Smooth muscle cell (in vitro differentiated cells): ENCODE measurements at regions not wholly inside any gene's neighbourhood (a gene's known extent, or its start where the extent isn't known, plus 50 kb on each side); places are given as distances from the start of the nearest gene placed in this dataset.

Experiments used
- DNase-seq: peaks from one replicate; lab custom pipeline; 2025; ENCODE audit not compliant: unreplicated experiment; lab: John Stamatoyannopoulos, UW
- H2AFZ ChIP-seq: fragments of 200-600 bp; sonication (generic); 2 replicates; pipeline ENCODE4 v1.6.0; 2016; ENCODE audit warnings: antibody characterized with exemption, low read depth, mild to moderate bottlenecking
- H3F3A ChIP-seq: fragments of 200-600 bp; sonication (generic); 2 replicates; pipeline ENCODE4 v1.6.0; 2017; ENCODE audit warnings: antibody characterized with exemption, low read depth
- H3K27ac ChIP-seq: fragments of 200-600 bp; sonication (generic); 2 replicates; pipeline ENCODE4 v1.5.1; 2016; ENCODE audit warnings: low read depth, mild to moderate bottlenecking
- H3K27me3 ChIP-seq: fragments of 200-600 bp; sonication (generic); 2 replicates; pipeline ENCODE4 v1.6.1; 2016; ENCODE audit warnings: low read depth, mild to moderate bottlenecking
- H3K36me3 ChIP-seq: fragments of 200-600 bp; sonication (generic); 2 replicates; pipeline ENCODE4 v1.5.1; 2016; ENCODE audit warnings: low read depth
- H3K4me1 ChIP-seq: fragments of 200-600 bp; sonication (generic); 2 replicates; pipeline ENCODE4 v1.5.1; 2016; ENCODE audit warnings: low read depth
- H3K4me2 ChIP-seq: fragments of 200-600 bp; sonication (generic); 2 replicates; pipeline ENCODE4 v1.6.0; 2016; ENCODE audit warnings: mild to moderate bottlenecking
- H3K4me3 ChIP-seq: fragments of 200-600 bp; sonication (generic); 2 replicates; pipeline ENCODE4 v1.5.1; 2016; ENCODE audit warnings: mild to moderate bottlenecking
- H3K79me2 ChIP-seq: fragments of 200-600 bp; sonication (generic); 2 replicates; pipeline ENCODE4 v1.6.0; 2016; ENCODE audit warnings: low read depth, mild to moderate bottlenecking
- H3K9ac ChIP-seq: fragments of 200-600 bp; sonication (generic); 2 replicates; pipeline ENCODE4 v1.6.0; 2016; ENCODE audit warnings: low read depth
- H3K9me3 ChIP-seq: fragments of 200-600 bp; sonication (generic); replicated peaks from 2 replicates; pipeline ENCODE4 v1.5.1; 2016; ENCODE audit warnings: low read depth
- H4K20me1 ChIP-seq: fragments of 200-600 bp; sonication (generic); 2 replicates; pipeline ENCODE4 v1.6.0; 2016; ENCODE audit warnings: low read depth
- WGBS: methylation state at CpG from one replicate; pipeline ENCODE4 v1.1.7; 2016; ENCODE audit warnings: low lambda C conversion rate; 5-methylcytosine and 5-hydroxymethylcytosine counted together
- TF ChIP-seq, protein P1 (sequence below): fragments of 200-600 bp; sonication (generic); IDR thresholded peaks from 2 replicates; pipeline ENCODE4 v1.5.1; 2017; ENCODE audit warnings: borderline replicate concordance, mild to moderate bottlenecking, antibody characterized with exemption; ENCODE audit not compliant: insufficient read depth, poor library complexity, severe bottlenecking

DNA sequence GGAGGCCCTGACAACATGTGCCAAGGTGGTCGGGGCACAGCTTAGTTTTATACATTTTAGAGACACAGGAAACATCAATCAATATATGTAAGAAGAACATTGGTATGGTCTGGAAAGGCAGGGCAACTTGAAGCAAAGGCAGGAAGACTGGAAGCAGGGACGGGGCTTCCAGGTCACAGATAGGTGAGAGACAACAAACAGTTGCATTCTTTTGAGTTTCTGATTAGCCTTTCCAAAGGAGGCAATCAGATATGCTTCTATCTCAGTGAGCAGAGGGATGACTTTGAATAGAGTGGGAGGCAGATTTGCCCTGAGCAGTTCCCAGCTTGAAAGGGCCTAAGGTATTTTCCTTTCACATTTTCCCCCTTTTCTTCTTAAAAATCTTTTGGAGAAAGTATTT, 311.0 kb upstream of the RGS17 start:
- no peaks in the 10 kb centered on the region for H3K27me3 ChIP-seq
- H3K36me3 ChIP-seq = no peaks in the 10 kb centered on the region
- no peak overlapping the region for H3K9ac ChIP-seq
- WGBS = 65% methylated on average over 2 of the region's 2 CpGs
- no peaks in the 10 kb centered on the region for H3K4me1 ChIP-seq
- no peak overlapping the region for H3K4me3 ChIP-seq
- H2AFZ ChIP-seq = no peak overlapping the region
- H3F3A ChIP-seq = no peaks in the 10 kb centered on the region
- no peak overlapping the region for H3K27ac ChIP-seq
- no peaks in the 10 kb centered on the region for H3K79me2 ChIP-seq
- peaks cover 2% of the 10 kb centered on the region for H3K9me3 ChIP-seq
- no peak overlapping the region for H3K4me2 ChIP-seq
- no peak for DNase-seq
- no peaks in the 10 kb centered on the region for H4K20me1 ChIP-seq
- TF ChIP-seq, protein P1, sequence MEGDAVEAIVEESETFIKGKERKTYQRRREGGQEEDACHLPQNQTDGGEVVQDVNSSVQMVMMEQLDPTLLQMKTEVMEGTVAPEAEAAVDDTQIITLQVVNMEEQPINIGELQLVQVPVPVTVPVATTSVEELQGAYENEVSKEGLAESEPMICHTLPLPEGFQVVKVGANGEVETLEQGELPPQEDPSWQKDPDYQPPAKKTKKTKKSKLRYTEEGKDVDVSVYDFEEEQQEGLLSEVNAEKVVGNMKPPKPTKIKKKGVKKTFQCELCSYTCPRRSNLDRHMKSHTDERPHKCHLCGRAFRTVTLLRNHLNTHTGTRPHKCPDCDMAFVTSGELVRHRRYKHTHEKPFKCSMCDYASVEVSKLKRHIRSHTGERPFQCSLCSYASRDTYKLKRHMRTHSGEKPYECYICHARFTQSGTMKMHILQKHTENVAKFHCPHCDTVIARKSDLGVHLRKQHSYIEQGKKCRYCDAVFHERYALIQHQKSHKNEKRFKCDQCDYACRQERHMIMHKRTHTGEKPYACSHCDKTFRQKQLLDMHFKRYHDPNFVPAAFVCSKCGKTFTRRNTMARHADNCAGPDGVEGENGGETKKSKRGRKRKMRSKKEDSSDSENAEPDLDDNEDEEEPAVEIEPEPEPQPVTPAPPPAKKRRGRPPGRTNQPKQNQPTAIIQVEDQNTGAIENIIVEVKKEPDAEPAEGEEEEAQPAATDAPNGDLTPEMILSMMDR = no peak

DNA sequence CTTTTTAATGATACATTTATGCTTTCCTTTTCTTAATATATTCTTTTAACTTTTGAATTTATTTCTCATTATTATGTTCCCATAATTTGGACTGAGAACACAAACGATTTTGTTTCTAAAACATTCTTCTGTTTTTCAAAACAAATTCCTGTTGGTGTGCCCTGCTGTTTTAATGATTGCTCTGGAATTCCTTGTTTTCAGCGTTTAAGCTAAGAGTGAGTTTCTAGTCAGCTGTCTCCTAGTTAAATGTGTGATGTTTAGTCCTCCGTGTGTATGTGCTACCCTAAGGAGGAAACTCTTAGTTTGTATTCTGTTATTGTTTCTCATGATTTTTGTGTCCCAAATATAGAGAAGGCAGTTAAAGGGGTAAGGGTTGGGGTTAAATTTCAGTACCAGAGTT, 306.1 kb upstream of the RGS17 start:
- no peak for DNase-seq
- Histone ChIP-seq H3K4me2 (no peak overlapping the region), H4K20me1 (no peaks in the 10 kb centered on the region), H3K79me2 (no peaks in the 10 kb centered on the region), H3K36me3 (no peaks in the 10 kb centered on the region), H3K27me3 (no peaks in the 10 kb centered on the region), H3F3A (no peaks in the 10 kb centered on the region), H3K9ac (no peak overlapping the region), H3K4me3 (no peak overlapping the region), H3K9me3 (no peaks in the 10 kb centered on the region), H2AFZ (peak overlapping the region; percentile 83), H3K4me1 (no peaks in the 10 kb centered on the region), H3K27ac (no peak overlapping the region)
- 10% methylated on average over 3 of the region's 3 CpGs for WGBS
- TF ChIP-seq, protein P1 = no peak

DNA sequence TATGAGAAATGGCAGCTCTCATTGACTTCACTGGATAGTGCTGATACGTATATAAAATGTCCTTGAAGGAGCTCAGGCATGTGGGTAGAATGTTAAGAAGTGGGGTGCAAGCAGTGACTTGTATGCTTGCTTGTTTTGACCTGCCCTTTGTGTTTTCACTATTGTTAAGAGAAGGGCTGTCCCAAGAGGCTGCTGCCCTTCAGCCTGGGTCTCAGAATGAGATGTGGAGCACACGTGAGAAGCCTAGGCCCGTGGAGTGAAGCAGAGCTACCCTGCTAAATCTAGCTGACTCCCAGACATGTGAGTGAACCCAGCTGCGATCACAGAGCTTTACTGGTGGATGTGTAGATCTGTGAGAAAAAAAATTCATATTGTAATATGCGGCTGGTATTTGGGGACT, 305.3 kb upstream of the RGS17 start:
- Histone ChIP-seq H3F3A (no peaks in the 10 kb centered on the region), H3K4me3 (no peak overlapping the region), H3K9ac (no peak overlapping the region), H3K79me2 (no peaks in the 10 kb centered on the region), H3K9me3 (no peaks in the 10 kb centered on the region), H3K36me3 (no peaks in the 10 kb centered on the region), H3K4me1 (no peaks in the 10 kb centered on the region), H3K4me2 (no peak overlapping the region), H3K27me3 (no peaks in the 10 kb centered on the region), H2AFZ (no peak overlapping the region), H4K20me1 (no peaks in the 10 kb centered on the region), H3K27ac (no peak overlapping the region)
- TF ChIP-seq, protein P1 = no peak
- no peak for DNase-seq
- WGBS = 84% methylated on average over 5 of the region's 5 CpGs

DNA sequence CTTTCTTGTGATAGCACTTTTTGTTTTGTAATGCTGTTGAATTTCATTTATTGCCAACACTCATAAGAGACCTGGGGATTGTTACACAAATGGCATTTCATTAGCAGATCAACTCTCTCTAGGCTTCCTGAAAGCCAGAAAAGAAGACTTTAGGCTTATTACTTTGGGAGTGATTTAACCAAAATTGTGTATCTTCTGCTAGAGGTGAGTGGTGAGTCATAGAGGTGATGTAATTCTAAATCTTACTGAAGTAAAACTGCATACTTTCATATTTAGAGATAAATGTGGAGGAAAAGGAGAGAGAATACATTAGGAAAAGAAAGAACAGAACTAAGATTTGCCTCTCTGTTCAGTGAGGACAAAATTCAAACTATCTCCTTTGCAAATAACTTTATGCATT, 304.7 kb upstream of the RGS17 start:
- H3K27me3 ChIP-seq = no peaks in the 10 kb centered on the region
- H2AFZ ChIP-seq = no peak overlapping the region
- no peaks in the 10 kb centered on the region for H3F3A ChIP-seq
- H3K4me2 ChIP-seq = no peak overlapping the region
- H3K9ac ChIP-seq = no peak overlapping the region
- DNase-seq = no peak
- H3K9me3 ChIP-seq = no peaks in the 10 kb centered on the region
- H3K27ac ChIP-seq = no peak overlapping the region
- no peaks in the 10 kb centered on the region for H3K4me1 ChIP-seq
- no peaks in the 10 kb centered on the region for H3K36me3 ChIP-seq
- H4K20me1 ChIP-seq = no peaks in the 10 kb centered on the region
- H3K4me3 ChIP-seq = no peak overlapping the region
- H3K79me2 ChIP-seq = no peaks in the 10 kb centered on the region
- TF ChIP-seq, protein P1 = no peak
